HEK293T (cell line): ENCODE measurements at regions not wholly inside any gene's neighbourhood (a gene's known extent, or its start where the extent isn't known, plus 50 kb on each side); places are given as distances from the start of the nearest gene placed in this dataset.

Source experiments
- ARNT ChIP-seq: fragments of 450-650 bp; IDR thresholded peaks from 2 replicates; pipeline ENCODE4 v1.6.1; 2017; ENCODE audit warnings: mild to moderate bottlenecking
- BHLHE40 ChIP-seq: fragments of 450-650 bp; IDR thresholded peaks from 2 replicates; pipeline ENCODE4 v1.6.1; 2016; ENCODE audit warnings: mild to moderate bottlenecking, moderate library complexity, borderline replicate concordance
- ELF4 ChIP-seq: fragments of 450-650 bp; IDR thresholded peaks from 2 replicates; pipeline ENCODE4 v1.6.1; 2017; ENCODE audit warnings: antibody characterized with exemption
- FOXK2 ChIP-seq: fragments of 450-650 bp; IDR thresholded peaks from 2 replicates; pipeline ENCODE4 v1.6.1; 2016; ENCODE audit warnings: mild to moderate bottlenecking
- HDGF ChIP-seq: fragments of 450-650 bp; IDR thresholded peaks from 2 replicates; pipeline ENCODE4 v1.6.1; 2017; ENCODE audit warnings: antibody characterized with exemption, borderline replicate concordance
- PKNOX1 ChIP-seq: fragments of 450-650 bp; IDR thresholded peaks from 2 replicates; pipeline ENCODE4 v1.6.1; 2016
- SP1 ChIP-seq: fragments of 450-650 bp; IDR thresholded peaks from 2 replicates; pipeline ENCODE4 v1.6.1; 2017
- SUZ12 ChIP-seq: fragments of 450-650 bp; IDR thresholded peaks from 2 replicates; pipeline ENCODE4 v1.6.1; 2016; ENCODE audit warnings: mild to moderate bottlenecking
- TARDBP ChIP-seq: fragments of 450-650 bp; IDR thresholded peaks from 2 replicates; pipeline ENCODE4 v1.6.1; 2016
- ZNF384 ChIP-seq: fragments of 450-650 bp; IDR thresholded peaks from 2 replicates; pipeline ENCODE4 v1.6.1; 2016

- TF ChIP-seq FOXK2 (no peak), HDGF (no peak), BHLHE40 (no peak), SUZ12 (no peak), ZNF384 (no peak), PKNOX1 (no peak), ARNT (no peak), SP1 (no peak), ELF4 (no peak), TARDBP (no peak)
Measured at GRCh38 chr1:239616673-239617072, 230.3 kb downstream of the CHRM3 start.
